Natural killer cell (primary cell): ENCODE measurements at regions not wholly inside any gene's neighbourhood (a gene's known extent, or its start where the extent isn't known, plus 50 kb on each side); places are given as distances from the start of the nearest gene placed in this dataset.

ENCODE experiments used
- ATAC-seq, 3 donors: fragments of 150-1000 bp in 2 of 3; fragments of 200-7000 bp in 1 of 3; cut with Tn5 transposase; 1 replicate in 1 of 3; 2 replicates in 2 of 3; pipeline ENCODE4 v1.10.0; 2021; ENCODE audit warnings: mild to moderate bottlenecking in 2 of 3, moderate library complexity in 2 of 3
- DNase-seq, 2 donors: peaks; one replicate each; pipeline versions ENCODE4 v3.0.0 to v3.0.0-alpha.2; 2013 to 2021; ENCODE audit warnings: mixed read lengths in 1 of 2
- H3K27ac ChIP-seq: one replicate; pipeline ENCODE4 v1.5.1; 2013; ENCODE audit warnings: mild to moderate bottlenecking, low read length
- H3K27me3 ChIP-seq: one replicate; pipeline ENCODE4 v1.6.1; 2013; ENCODE audit warnings: low read length; ENCODE audit not compliant: control insufficient read depth, insufficient read depth
- H3K36me3 ChIP-seq: one replicate; pipeline ENCODE4 v1.6.1; 2013; ENCODE audit warnings: low read length; ENCODE audit not compliant: control insufficient read depth, insufficient read depth
- H3K4me1 ChIP-seq: one replicate; pipeline ENCODE4 v1.6.1; 2013; ENCODE audit warnings: low read length; ENCODE audit not compliant: control insufficient read depth, insufficient read depth
- H3K4me3 ChIP-seq: one replicate; pipeline ENCODE4 v1.5.1; 2013; ENCODE audit warnings: low read length
- H3K9me3 ChIP-seq: one replicate; pipeline ENCODE4 v1.6.1; 2013; ENCODE audit warnings: low read length; ENCODE audit not compliant: control insufficient read depth, insufficient read depth
- H3K27ac Mint-ChIP-seq, 2 donors: one replicate each; pipeline ENCODE4 v1.8.0; 2022; ENCODE audit warnings: mild to moderate bottlenecking in 2 of 2, mixed read lengths in 2 of 2, moderate library complexity in 1 of 2
- H3K27me3 Mint-ChIP-seq, 2 donors: one replicate each; pipeline ENCODE4 v1.8.0; 2022; ENCODE audit warnings: low read depth in 2 of 2, mixed read lengths in 2 of 2
- H3K36me3 Mint-ChIP-seq: one replicate; pipeline ENCODE4 v1.8.0; 2022; ENCODE audit warnings: mixed read lengths
- H3K4me1 Mint-ChIP-seq, 2 donors: one replicate each; pipeline ENCODE4 v1.8.0; 2022; ENCODE audit warnings: mixed read lengths in 2 of 2
- H3K4me3 Mint-ChIP-seq: one replicate; pipeline ENCODE4 v1.8.0; 2022; ENCODE audit warnings: mild to moderate bottlenecking, moderate library complexity, mixed read lengths
- H3K9me3 Mint-ChIP-seq, 2 donors: one replicate each; pipeline ENCODE4 v1.8.0; 2022; ENCODE audit warnings: mixed read lengths in 2 of 2
- CTCF ChIP-seq: fragments of 200-600 bp; IDR thresholded peaks from one replicate; pipeline ENCODE4 v1.8.0; 2022; ENCODE audit warnings: antibody characterized with exemption
- WGBS: methylation state at CpG from one replicate; pipeline ENCODE4 v1.1.7; 2013; ENCODE audit warnings: missing lambda C conversion rate; ENCODE audit not compliant: insufficient coverage; 5-methylcytosine and 5-hydroxymethylcytosine counted together
- intact Hi-C: fragments of 100-400 bp; cut with micrococcal nuclease; formaldehyde crosslinking; loops from one replicate; pipeline ENCODE4 v1.14.2; 2022

DNA sequence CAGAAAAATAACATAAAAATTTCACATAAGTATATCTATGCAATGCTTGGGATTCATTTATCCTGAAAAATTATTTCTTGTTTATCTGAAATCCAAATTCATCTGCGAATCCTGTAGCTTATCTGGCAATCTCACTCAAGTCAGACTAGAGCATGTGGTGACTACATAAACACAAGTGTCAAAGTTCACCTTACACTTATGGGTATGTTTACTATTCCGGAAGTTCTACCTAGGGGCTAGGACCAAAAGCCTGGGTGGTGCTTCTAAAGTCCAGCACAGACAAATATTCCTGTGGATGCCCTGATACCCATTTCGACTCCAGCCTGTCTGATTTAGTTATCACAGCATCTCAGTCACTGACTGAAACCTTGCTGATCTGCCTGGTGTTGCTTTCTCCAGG is 364.0 kb downstream of the METTL4 start:
- 77% methylated on average over 3 of the region's 3 CpGs for WGBS
- intact Hi-C loops, result no loop called here
- DNase-seq (no peak), ATAC-seq (no peak)
- H3K27ac Mint-ChIP-seq, result no peak overlapping the region
- no peaks in the 10 kb centered on the region for H3K36me3 ChIP-seq
- H3K9me3 ChIP-seq, result no peaks in the 10 kb centered on the region
- TF ChIP-seq CTCF, result no peak
- H3K36me3 Mint-ChIP-seq, result no peaks in the 10 kb centered on the region
- no peak overlapping the region for H3K27ac ChIP-seq
- peaks cover 2 to 3% of the 10 kb centered on the region in 2 donors for H3K9me3 Mint-ChIP-seq
- H3K27me3 ChIP-seq, result no peaks in the 10 kb centered on the region
- no peaks in the 10 kb centered on the region for H3K27me3 Mint-ChIP-seq
- no peaks in the 10 kb centered on the region for H3K4me1 Mint-ChIP-seq
- H3K4me3 Mint-ChIP-seq, result no peak overlapping the region
- no peaks in the 10 kb centered on the region for H3K4me1 ChIP-seq
- H3K4me3 ChIP-seq, result no peak overlapping the region

DNA sequence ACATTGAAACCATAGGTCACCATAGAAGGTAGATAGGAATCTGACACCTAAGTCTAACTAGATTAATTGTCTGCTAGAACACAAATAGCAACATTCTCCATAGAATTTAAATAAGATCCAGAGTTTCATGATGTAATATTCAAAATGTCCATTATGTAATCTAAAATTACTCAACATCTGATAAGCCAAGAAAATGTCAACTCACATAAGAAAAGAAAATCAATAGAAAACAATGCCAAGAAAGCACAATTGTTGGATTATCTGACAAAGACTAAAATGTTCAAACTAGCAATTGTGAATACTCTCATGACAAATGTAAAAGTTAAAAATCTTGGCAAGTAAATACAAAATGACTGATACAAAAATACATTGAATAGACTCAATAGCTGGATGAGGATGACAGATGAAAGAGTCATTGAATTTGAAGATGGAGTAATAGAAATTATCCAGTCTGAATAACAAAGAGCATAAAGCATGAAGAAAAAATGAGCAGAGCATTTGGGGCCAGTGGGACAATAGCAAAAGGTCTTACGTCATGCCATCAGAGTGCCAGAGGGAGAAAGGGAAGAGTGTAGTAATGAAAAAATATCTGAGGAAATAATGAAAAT is 358.6 kb downstream of the METTL4 start:
- no peak overlapping the region for H3K4me3 ChIP-seq
- no peak overlapping the region for H3K27ac Mint-ChIP-seq
- H3K27ac ChIP-seq, result no peak overlapping the region
- H3K36me3 Mint-ChIP-seq, result no peaks in the 10 kb centered on the region
- no peaks in the 10 kb centered on the region for H3K4me1 ChIP-seq
- H3K27me3 Mint-ChIP-seq, result peaks cover 6% of the 10 kb centered on the region in 2 donors
- TF ChIP-seq CTCF, result no peak
- ATAC-seq (no peak), DNase-seq (no peak)
- no peaks in the 10 kb centered on the region for H3K4me1 Mint-ChIP-seq
- 67% methylated on average over 1 of the region's 1 CpG for WGBS
- H3K27me3 ChIP-seq, result peaks cover 3% of the 10 kb centered on the region
- H3K36me3 ChIP-seq, result no peaks in the 10 kb centered on the region
- no peak overlapping the region for H3K4me3 Mint-ChIP-seq
- no peaks in the 10 kb centered on the region for H3K9me3 ChIP-seq
- peaks cover 8% of the 10 kb centered on the region in 2 donors for H3K9me3 Mint-ChIP-seq
- intact Hi-C loops, result no loop called here

- no peaks in the 10 kb centered on the region for H3K9me3 ChIP-seq
- H3K27me3 Mint-ChIP-seq, result peaks cover 10 to 13% of the 10 kb centered on the region in 2 donors
- peaks cover 3% of the 10 kb centered on the region for H3K27me3 ChIP-seq
- DNase-seq (no peak), ATAC-seq (no peak)
- H3K27ac Mint-ChIP-seq, result no peak overlapping the region
- H3K36me3 ChIP-seq, result no peaks in the 10 kb centered on the region
- peaks cover 6 to 8% of the 10 kb centered on the region in 2 donors for H3K9me3 Mint-ChIP-seq
- intact Hi-C loops, result no loop called here
- H3K4me1 Mint-ChIP-seq, result no peaks in the 10 kb centered on the region
- no peak overlapping the region for H3K27ac ChIP-seq
- H3K4me3 Mint-ChIP-seq, result no peak overlapping the region
- no peaks in the 10 kb centered on the region for H3K4me1 ChIP-seq
- no peak for TF ChIP-seq CTCF
- no peaks in the 10 kb centered on the region for H3K36me3 Mint-ChIP-seq
- no peak overlapping the region for H3K4me3 ChIP-seq
- WGBS, result no CpG with 5 or more reads among the region's 2 CpGs
Measured at GRCh38 chr18:2213905-2214304, 357.4 kb downstream of the METTL4 start.

DNA sequence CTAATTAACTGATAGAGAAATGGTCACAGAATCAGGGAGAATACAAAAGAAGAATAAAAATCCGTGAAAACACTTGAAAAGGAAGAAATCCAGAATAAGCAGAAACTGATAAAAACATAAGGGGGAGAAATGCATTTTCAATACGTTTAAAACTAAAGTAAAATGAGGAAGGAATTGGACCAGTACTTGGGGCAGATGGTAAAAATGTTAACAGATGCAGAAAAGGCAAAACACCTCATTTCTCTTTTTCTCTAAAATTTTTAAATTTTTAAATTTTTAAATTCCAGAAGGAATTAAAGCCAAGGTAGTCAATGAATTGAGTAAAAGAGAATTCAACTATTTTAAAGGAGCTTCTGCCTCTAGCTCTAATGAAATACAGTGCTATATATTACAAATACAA is 353.9 kb downstream of the METTL4 start:
- ATAC-seq (no peak), DNase-seq (no peak)
- H3K4me1 Mint-ChIP-seq, result no peaks in the 10 kb centered on the region
- H3K36me3 Mint-ChIP-seq, result no peaks in the 10 kb centered on the region
- H3K36me3 ChIP-seq, result no peaks in the 10 kb centered on the region
- no peak overlapping the region for H3K27ac Mint-ChIP-seq
- H3K9me3 ChIP-seq, result no peaks in the 10 kb centered on the region
- no peak overlapping the region for H3K27ac ChIP-seq
- H3K27me3 Mint-ChIP-seq, result peaks cover 16 to 21% of the 10 kb centered on the region in 2 donors
- H3K9me3 Mint-ChIP-seq, result peaks cover 6 to 8% of the 10 kb centered on the region in 2 donors
- H3K4me3 ChIP-seq, result no peak overlapping the region
- intact Hi-C loops, result no loop called here
- WGBS, result 0% methylated on average over 1 of the region's 2 CpGs
- H3K4me1 ChIP-seq, result no peaks in the 10 kb centered on the region
- no peak overlapping the region for H3K4me3 Mint-ChIP-seq
- H3K27me3 ChIP-seq, result peaks cover 5% of the 10 kb centered on the region
- no peak for TF ChIP-seq CTCF
